ENCODE measurements at regions not wholly inside any gene's neighbourhood (a gene's known extent, or its start where the extent isn't known, plus 50 kb on each side); places are given as distances from the start of the nearest gene placed in this dataset.
"Not testable (repeated sequence)": the region's sequence is repeated elsewhere in the genome, so short reads cannot be mapped to it uniquely, and the experiment has no call there.

GRCh38 chr1:193394336-193394735 lies 207.9 kb upstream of the B3GALT2 start:
- no peak for TF ChIP-seq CTCF (conservative IDR thresholded peaks at IDR 0.05; ENCODE audit: control insufficient read depth, insufficient read depth, low read depth, low read length)

GRCh38 chr1:193392686-193393085 lies 206.3 kb upstream of the B3GALT2 start:
- TF ChIP-seq CTCF (conservative IDR thresholded peaks at IDR 0.05; ENCODE audit: control insufficient read depth, insufficient read depth, low read depth, low read length): no peak
- DNase-seq (ENCODE audit: low read depth): no peak
- H3K4me3 ChIP-seq (ENCODE audit: control insufficient read depth, low read depth, low read length): no peak overlapping the region

More at GRCh38 chr1:193394336-193394735, 207.9 kb upstream of the B3GALT2 start:
- H3K4me3 ChIP-seq (ENCODE audit: control insufficient read depth, low read depth, low read length): no peak overlapping the region
- no peak for DNase-seq (ENCODE audit: low read depth)

- no peak for DNase-seq (ENCODE audit: low read depth)
- TF ChIP-seq CTCF (conservative IDR thresholded peaks at IDR 0.05; ENCODE audit: control insufficient read depth, insufficient read depth, low read depth, low read length): no peak
- no peak overlapping the region for H3K4me3 ChIP-seq (ENCODE audit: control insufficient read depth, low read depth, low read length)
Observed at GRCh38 chr1:193388683-193389082, 202.3 kb upstream of the B3GALT2 start.

GRCh38 chr1:193388165-193388564 lies 201.8 kb upstream of the B3GALT2 start:
- H3K4me3 ChIP-seq (ENCODE audit: control insufficient read depth, low read depth, low read length): no peak overlapping the region
- DNase-seq (ENCODE audit: low read depth): no peak
- no peak for TF ChIP-seq CTCF (conservative IDR thresholded peaks at IDR 0.05; ENCODE audit: control insufficient read depth, insufficient read depth, low read depth, low read length)

- no peak overlapping the region for H3K4me3 ChIP-seq (ENCODE audit: control insufficient read depth, low read depth, low read length)
- no peak for DNase-seq (ENCODE audit: low read depth)
- no peak for TF ChIP-seq CTCF (conservative IDR thresholded peaks at IDR 0.05; ENCODE audit: control insufficient read depth, insufficient read depth, low read depth, low read length)
Observed at GRCh38 chr1:193387406-193387805, 201.0 kb upstream of the B3GALT2 start.

GRCh38 chr1:193378451-193378850 lies 192.0 kb upstream of the B3GALT2 start:
- DNase-seq (ENCODE audit: low read depth); H3K4me3 ChIP-seq (ENCODE audit: control insufficient read depth, low read depth, low read length): not testable (repeated sequence)

- no peak for TF ChIP-seq CTCF (conservative IDR thresholded peaks at IDR 0.05; ENCODE audit: control insufficient read depth, insufficient read depth, low read depth, low read length)
- no peak for DNase-seq (ENCODE audit: low read depth)
- no peak overlapping the region for H3K4me3 ChIP-seq (ENCODE audit: control insufficient read depth, low read depth, low read length)
Observed at GRCh38 chr1:193377472-193377871, 191.1 kb upstream of the B3GALT2 start.
